CD4-positive, alpha-beta T cell treated with Interleukin-10 for 1 hour (primary cell): ENCODE measurements at regions not wholly inside any gene's neighbourhood (a gene's known extent, or its start where the extent isn't known, plus 50 kb on each side); places are given as distances from the start of the nearest gene placed in this dataset.

Experiments used
- DNase-seq: peaks from one replicate; pipeline ENCODE4 v3.0.0-alpha.2; 2020

- no peak for DNase-seq
Measured at GRCh38 chr1:5456090-5456811, 536.0 kb downstream of the NPHP4 start.

GRCh38 chr1:5455651-5456050, 536.6 kb downstream of the NPHP4 start:
- no peak for DNase-seq

- DNase-seq = no peak
Measured at GRCh38 chr1:5455056-5455455, 537.2 kb downstream of the NPHP4 start.

- no peak for DNase-seq
Measured at GRCh38 chr1:5453347-5453746, 538.9 kb downstream of the NPHP4 start.

GRCh38 chr1:5451671-5452070, 540.6 kb downstream of the NPHP4 start:
- DNase-seq = no peak

GRCh38 chr1:5448486-5448885, 543.7 kb downstream of the NPHP4 start:
- peak; percentile 46 for DNase-seq

- DNase-seq = no peak
Measured at GRCh38 chr1:5447503-5447960, 544.7 kb downstream of the NPHP4 start.

- DNase-seq = no peak
Measured at GRCh38 chr1:5444396-5444795, 547.8 kb downstream of the NPHP4 start.

GRCh38 chr1:5436808-5437207, 555.4 kb downstream of the NPHP4 start:
- no peak for DNase-seq

- DNase-seq = no peak
Measured at GRCh38 chr1:5435414-5435813, 556.8 kb downstream of the NPHP4 start.

GRCh38 chr1:5432436-5432835, 559.8 kb downstream of the NPHP4 start:
- no peak for DNase-seq

- no peak for DNase-seq
Measured at GRCh38 chr1:5430911-5431697, 561.1 kb downstream of the NPHP4 start.

GRCh38 chr1:5430136-5430535, 562.1 kb downstream of the NPHP4 start:
- DNase-seq = no peak

- no peak for DNase-seq
Measured at GRCh38 chr1:5428351-5428750, 563.9 kb downstream of the NPHP4 start.

- DNase-seq = no peak
Measured at GRCh38 chr1:5427026-5427613, 565.1 kb downstream of the NPHP4 start.

- no peak for DNase-seq
Measured at GRCh38 chr1:5424802-5425703, 567.2 kb downstream of the NPHP4 start.

- DNase-seq = peak; percentile 46
Measured at GRCh38 chr1:5423109-5423508, 569.1 kb downstream of the NPHP4 start.

GRCh38 chr1:5419501-5419900, 572.7 kb downstream of the NPHP4 start:
- no peak for DNase-seq

- DNase-seq = no peak
Measured at GRCh38 chr1:5416518-5416917, 575.7 kb downstream of the NPHP4 start.

GRCh38 chr1:5415606-5416005, 576.6 kb downstream of the NPHP4 start:
- no peak for DNase-seq

- DNase-seq = no peak
Measured at GRCh38 chr1:5410652-5411051, 581.6 kb downstream of the NPHP4 start.

GRCh38 chr1:5408401-5408800, 583.8 kb downstream of the NPHP4 start:
- no peak for DNase-seq

- DNase-seq = no peak
Measured at GRCh38 chr1:5405263-5405662, 587.0 kb downstream of the NPHP4 start.
